GM12892 (cell line): ENCODE measurements at regions not wholly inside any gene's neighbourhood (a gene's known extent, or its start where the extent isn't known, plus 50 kb on each side); places are given as distances from the start of the nearest gene placed in this dataset.

Experiments
- POLR2A ChIP-seq: IDR thresholded peaks from 2 replicates; pipeline ENCODE4 v1.6.1; 2011; ENCODE audit warnings: low read depth, low read length, control low read depth
- TAF1 ChIP-seq: IDR thresholded peaks from 2 replicates; pipeline ENCODE4 v1.6.1; 2011; ENCODE audit warnings: low read depth, mild to moderate bottlenecking, control low read depth, low read length, borderline replicate concordance

- TF ChIP-seq POLR2A (no peak), TAF1 (no peak)
Measured at GRCh38 chr16:51030516-51030915, 120.6 kb downstream of the SALL1 start.
